Neuronal stem cell (in vitro differentiated cells): ENCODE measurements at regions not wholly inside any gene's neighbourhood (a gene's known extent, or its start where the extent isn't known, plus 50 kb on each side); places are given as distances from the start of the nearest gene placed in this dataset.

ENCODE experiments used
- DNase-seq: peaks from one replicate; pipeline ENCODE4 v3.0.0-alpha.2; 2013; ENCODE audit warnings: low spot score
- H2AFZ ChIP-seq: one replicate; pipeline ENCODE4 v1.6.1; 2013; ENCODE audit warnings: mild to moderate bottlenecking, low read length, inconsistent platforms
- H2AK5ac ChIP-seq: 2 replicates; pipeline ENCODE4 v1.6.1; 2013; ENCODE audit warnings: low read depth, mild to moderate bottlenecking, inconsistent platforms, low read length, moderate library complexity, mixed read lengths
- H2BK120ac ChIP-seq: 2 replicates; pipeline ENCODE4 v1.6.1; 2013; ENCODE audit warnings: low read depth, mild to moderate bottlenecking, inconsistent platforms, low read length, moderate library complexity, mixed read lengths
- H2BK12ac ChIP-seq: one replicate; pipeline ENCODE4 v1.6.1; 2013; ENCODE audit warnings: low read length, inconsistent platforms
- H2BK15ac ChIP-seq: 2 replicates; pipeline ENCODE4 v1.6.1; 2013; ENCODE audit warnings: mild to moderate bottlenecking, low read length, inconsistent platforms, mixed read lengths
- H2BK5ac ChIP-seq: one replicate; pipeline ENCODE4 v1.6.1; 2013; ENCODE audit warnings: inconsistent platforms, mild to moderate bottlenecking, low read length, moderate library complexity
- H3K14ac ChIP-seq: one replicate; pipeline ENCODE4 v1.6.1; 2013; ENCODE audit warnings: low read length, inconsistent platforms
- H3K18ac ChIP-seq: 2 replicates; pipeline ENCODE4 v1.6.1; 2013; ENCODE audit warnings: low read length, inconsistent platforms
- H3K23ac ChIP-seq: 2 replicates; pipeline ENCODE4 v1.6.1; 2013; ENCODE audit warnings: low read depth, mild to moderate bottlenecking, mixed read lengths, low read length, inconsistent platforms; ENCODE audit not compliant: poor library complexity
- H3K27ac ChIP-seq: replicated peaks from 3 replicates; pipeline ENCODE4 v1.5.1; 2013; ENCODE audit warnings: low read length, inconsistent platforms
- H3K27me3 ChIP-seq, 3 experiments: 2 replicates each; pipeline ENCODE4 v1.6.1; 2013; ENCODE audit warnings: low read length in 3 of 3, mild to moderate bottlenecking in 2 of 3, inconsistent platforms in 1 of 3, low read depth in 1 of 3, mixed read lengths in 1 of 3, moderate library complexity in 1 of 3; ENCODE audit not compliant: control insufficient read depth in 3 of 3, insufficient read depth in 3 of 3
- H3K36me3 ChIP-seq, 2 donors: replicated peaks in 1 of 2; 2 replicates each; pipeline ENCODE4 v1.6.1; 2013; ENCODE audit warnings: low read length in 2 of 2; ENCODE audit not compliant: control insufficient read depth in 2 of 2, insufficient read depth in 2 of 2
- H3K4ac ChIP-seq: 2 replicates; pipeline ENCODE4 v1.6.1; 2013; ENCODE audit warnings: inconsistent platforms, mild to moderate bottlenecking, low read length, moderate library complexity
- H3K4me1 ChIP-seq, 2 donors: 1 replicate in 1 of 2; 2 replicates in 1 of 2; pipeline ENCODE4 v1.6.1; 2013; ENCODE audit warnings: low read length in 2 of 2, low read depth in 1 of 2; ENCODE audit not compliant: control insufficient read depth in 2 of 2, insufficient read depth in 1 of 2
- H3K4me2 ChIP-seq: one replicate; pipeline ENCODE4 v1.6.1; 2013; ENCODE audit warnings: mild to moderate bottlenecking, low read length, inconsistent platforms; ENCODE audit not compliant: insufficient read depth, poor library complexity, severe bottlenecking
- H3K4me3 ChIP-seq, 2 donors: 2 replicates each; pipeline ENCODE4 v1.5.1; 2013; ENCODE audit warnings: low read length in 2 of 2, mild to moderate bottlenecking in 2 of 2, inconsistent platforms in 1 of 2, moderate library complexity in 1 of 2
- H3K79me1 ChIP-seq: one replicate; pipeline ENCODE4 v1.6.1; 2013; ENCODE audit warnings: low read depth, mild to moderate bottlenecking, inconsistent platforms, low read length, moderate library complexity
- H3K9ac ChIP-seq: one replicate; pipeline ENCODE4 v1.6.1; 2013; ENCODE audit warnings: mild to moderate bottlenecking, low read depth, low read length, inconsistent platforms; ENCODE audit not compliant: poor library complexity
- H3K9me3 ChIP-seq, 2 donors: replicated peaks in 1 of 2; 2 replicates each; pipeline versions ENCODE3 to v1.6.1; 2013; ENCODE audit warnings: low read length in 2 of 2, mild to moderate bottlenecking in 2 of 2, inconsistent platforms in 1 of 2, low read depth in 1 of 2, mixed read lengths in 1 of 2, moderate library complexity in 1 of 2; ENCODE audit not compliant: control insufficient read depth in 2 of 2, insufficient read depth in 1 of 2
- H4K8ac ChIP-seq: one replicate; pipeline ENCODE4 v1.6.1; 2013; ENCODE audit warnings: low read depth, mild to moderate bottlenecking, inconsistent platforms, low read length, moderate library complexity
- H4K91ac ChIP-seq: one replicate; pipeline ENCODE4 v1.6.1; 2013; ENCODE audit warnings: low read length, low read depth, mild to moderate bottlenecking, inconsistent platforms; ENCODE audit not compliant: poor library complexity
- WGBS, 2 donors: extraction: QIAGEN DNeasy Blood & Tissue Kit; methylation state at CpG; one replicate each; pipeline ENCODE4 v1.1.7; 2013; ENCODE audit warnings: missing lambda C conversion rate in 2 of 2, mixed read lengths in 1 of 2; ENCODE audit not compliant: insufficient read length in 2 of 2, insufficient replicate concordance in 1 of 2; ENCODE audit errors: extremely low coverage in 2 of 2; 5-methylcytosine and 5-hydroxymethylcytosine counted together

- Histone ChIP-seq H3K18ac (no peak overlapping the region), H3K79me1 (no peaks in the 10 kb centered on the region), H2BK5ac (no peak overlapping the region), H4K91ac (no peak overlapping the region), H3K9ac (no peak overlapping the region), H3K23ac (no peak overlapping the region), H2AK5ac (no peak overlapping the region), H3K4me2 (no peak overlapping the region), H3K36me3 (no peaks in the 10 kb centered on the region), H3K9me3 (no peaks in the 10 kb centered on the region), H2BK120ac (no peak overlapping the region), H3K14ac (no peak overlapping the region), H3K4me3 (no peak overlapping the region), H3K4me1 (no peaks in the 10 kb centered on the region), H2AFZ (no peak overlapping the region), H2BK15ac (no peak overlapping the region), H3K27me3 (no peaks in the 10 kb centered on the region), H3K4ac (no peak overlapping the region), H2BK12ac (no peak overlapping the region), H3K27ac (no peak overlapping the region), H4K8ac (no peak overlapping the region)
- no CpG with 5 or more reads among the region's 6 CpGs for WGBS, 2 donors
- DNase-seq = no peak
Measured at GRCh38 chr11:87451395-87451794, 413.7 kb downstream of the TMEM135 start.

- H3K4me3 ChIP-seq = no peak overlapping the region
- H2BK15ac ChIP-seq = no peak overlapping the region
- no peak overlapping the region for H2AFZ ChIP-seq
- WGBS, 2 donors = no CpG with 5 or more reads among the region's 2 CpGs
- no peak overlapping the region for H4K91ac ChIP-seq
- no peak for DNase-seq
- H3K79me1 ChIP-seq = no peaks in the 10 kb centered on the region
- no peak overlapping the region for H3K4me2 ChIP-seq
- no peak overlapping the region for H3K27ac ChIP-seq
- no peak overlapping the region for H4K8ac ChIP-seq
- no peak overlapping the region for H2BK120ac ChIP-seq
- H3K4me1 ChIP-seq = no peaks in the 10 kb centered on the region
- no peak overlapping the region for H3K23ac ChIP-seq
- H3K14ac ChIP-seq = no peak overlapping the region
- no peaks in the 10 kb centered on the region for H3K27me3 ChIP-seq
- H3K18ac ChIP-seq = no peak overlapping the region
- no peaks in the 10 kb centered on the region for H3K9me3 ChIP-seq
- no peak overlapping the region for H2AK5ac ChIP-seq
- H2BK5ac ChIP-seq = no peak overlapping the region
- H3K9ac ChIP-seq = no peak overlapping the region
- H2BK12ac ChIP-seq = no peak overlapping the region
- no peaks in the 10 kb centered on the region for H3K36me3 ChIP-seq
- no peak overlapping the region for H3K4ac ChIP-seq
Measured at GRCh38 chr11:87447606-87448005, 409.9 kb downstream of the TMEM135 start.

GRCh38 chr11:87444993-87445392 lies 407.3 kb downstream of the TMEM135 start:
- Histone ChIP-seq H3K23ac (no peak overlapping the region), H3K4ac (no peak overlapping the region), H4K91ac (no peak overlapping the region), H2BK120ac (no peak overlapping the region), H3K4me2 (no peak overlapping the region), H2BK12ac (no peak overlapping the region), H3K4me3 (no peak overlapping the region), H3K14ac (no peak overlapping the region), H2AK5ac (no peak overlapping the region), H3K27me3 (no peaks in the 10 kb centered on the region), H3K9me3 (no peaks in the 10 kb centered on the region), H3K27ac (no peak overlapping the region), H2BK5ac (no peak overlapping the region), H3K9ac (no peak overlapping the region), H3K79me1 (no peaks in the 10 kb centered on the region), H4K8ac (no peak overlapping the region), H3K4me1 (no peaks in the 10 kb centered on the region), H3K18ac (no peak overlapping the region), H2AFZ (no peak overlapping the region), H3K36me3 (no peaks in the 10 kb centered on the region), H2BK15ac (no peak overlapping the region)
- WGBS, 2 donors = no CpG with 5 or more reads among the region's 1 CpG
- no peak for DNase-seq

- Histone ChIP-seq H3K36me3 (no peaks in the 10 kb centered on the region), H4K91ac (no peak overlapping the region), H2BK12ac (no peak overlapping the region), H3K9ac (no peak overlapping the region), H3K27ac (no peak overlapping the region), H3K9me3 (no peaks in the 10 kb centered on the region), H3K4me2 (no peak overlapping the region), H3K23ac (no peak overlapping the region), H3K79me1 (no peaks in the 10 kb centered on the region), H3K18ac (no peak overlapping the region), H3K14ac (no peak overlapping the region), H2AK5ac (no peak overlapping the region), H3K4me3 (no peak overlapping the region), H2BK15ac (no peak overlapping the region), H4K8ac (no peak overlapping the region), H3K27me3 (no peaks in the 10 kb centered on the region), H3K4me1 (no peaks in the 10 kb centered on the region), H2BK120ac (no peak overlapping the region), H2BK5ac (no peak overlapping the region), H2AFZ (no peak overlapping the region), H3K4ac (no peak overlapping the region)
- no peak for DNase-seq
- WGBS, 2 donors = no CpG with 5 or more reads among the region's 2 CpGs
Measured at GRCh38 chr11:87443707-87444106, 406.0 kb downstream of the TMEM135 start.
